SK-N-SH (cell line): ENCODE measurements at regions not wholly inside any gene's neighbourhood (a gene's known extent, or its start where the extent isn't known, plus 50 kb on each side); places are given as distances from the start of the nearest gene placed in this dataset.

Experiments
- POLR2AphosphoS5 ChIP-seq: IDR thresholded peaks from 2 replicates; pipeline ENCODE4 v1.6.1; 2012; ENCODE audit warnings: low read depth, low read length
- TF ChIP-seq, protein P1 (sequence below): fragments of 200-600 bp; sonication (generic); IDR thresholded peaks from 2 replicates; pipeline ENCODE4 v1.6.1; 2017; ENCODE audit warnings: antibody characterized with exemption, mild to moderate bottlenecking, moderate library complexity
- TF ChIP-seq, protein P2 (sequence below): IDR thresholded peaks from 2 replicates; pipeline ENCODE4 v1.4.0; 2012; ENCODE audit warnings: low read depth

DNA sequence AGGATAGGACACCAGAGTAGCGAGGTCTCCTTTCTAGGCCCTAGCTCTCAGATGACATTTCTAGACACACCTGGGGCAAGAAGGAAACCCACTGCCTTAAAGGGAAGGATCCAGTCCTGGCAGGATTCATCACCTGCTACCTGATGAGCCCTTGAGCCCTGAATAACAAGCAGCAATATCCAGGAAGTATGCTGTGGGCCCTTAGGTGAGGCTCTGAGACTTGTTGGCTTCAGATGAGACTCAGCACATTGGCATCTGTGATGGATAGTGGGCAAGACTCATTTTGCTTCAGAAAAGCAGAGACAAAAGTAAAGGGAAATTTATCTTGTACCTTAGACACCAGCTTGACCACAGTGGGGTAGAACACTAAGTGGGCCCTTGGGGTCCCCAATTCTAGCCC lies 238.4 kb upstream of the MEOX2 start:
- TF ChIP-seq POLR2AphosphoS5 = no peak
- TF ChIP-seq, protein P1, sequence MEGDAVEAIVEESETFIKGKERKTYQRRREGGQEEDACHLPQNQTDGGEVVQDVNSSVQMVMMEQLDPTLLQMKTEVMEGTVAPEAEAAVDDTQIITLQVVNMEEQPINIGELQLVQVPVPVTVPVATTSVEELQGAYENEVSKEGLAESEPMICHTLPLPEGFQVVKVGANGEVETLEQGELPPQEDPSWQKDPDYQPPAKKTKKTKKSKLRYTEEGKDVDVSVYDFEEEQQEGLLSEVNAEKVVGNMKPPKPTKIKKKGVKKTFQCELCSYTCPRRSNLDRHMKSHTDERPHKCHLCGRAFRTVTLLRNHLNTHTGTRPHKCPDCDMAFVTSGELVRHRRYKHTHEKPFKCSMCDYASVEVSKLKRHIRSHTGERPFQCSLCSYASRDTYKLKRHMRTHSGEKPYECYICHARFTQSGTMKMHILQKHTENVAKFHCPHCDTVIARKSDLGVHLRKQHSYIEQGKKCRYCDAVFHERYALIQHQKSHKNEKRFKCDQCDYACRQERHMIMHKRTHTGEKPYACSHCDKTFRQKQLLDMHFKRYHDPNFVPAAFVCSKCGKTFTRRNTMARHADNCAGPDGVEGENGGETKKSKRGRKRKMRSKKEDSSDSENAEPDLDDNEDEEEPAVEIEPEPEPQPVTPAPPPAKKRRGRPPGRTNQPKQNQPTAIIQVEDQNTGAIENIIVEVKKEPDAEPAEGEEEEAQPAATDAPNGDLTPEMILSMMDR = no peak
- TF ChIP-seq, protein P2, sequence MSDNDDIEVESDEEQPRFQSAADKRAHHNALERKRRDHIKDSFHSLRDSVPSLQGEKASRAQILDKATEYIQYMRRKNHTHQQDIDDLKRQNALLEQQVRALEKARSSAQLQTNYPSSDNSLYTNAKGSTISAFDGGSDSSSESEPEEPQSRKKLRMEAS = no peak
